ENCODE measurements at regions not wholly inside any gene's neighbourhood (a gene's known extent, or its start where the extent isn't known, plus 50 kb on each side); places are given as distances from the start of the nearest gene placed in this dataset.

DNA sequence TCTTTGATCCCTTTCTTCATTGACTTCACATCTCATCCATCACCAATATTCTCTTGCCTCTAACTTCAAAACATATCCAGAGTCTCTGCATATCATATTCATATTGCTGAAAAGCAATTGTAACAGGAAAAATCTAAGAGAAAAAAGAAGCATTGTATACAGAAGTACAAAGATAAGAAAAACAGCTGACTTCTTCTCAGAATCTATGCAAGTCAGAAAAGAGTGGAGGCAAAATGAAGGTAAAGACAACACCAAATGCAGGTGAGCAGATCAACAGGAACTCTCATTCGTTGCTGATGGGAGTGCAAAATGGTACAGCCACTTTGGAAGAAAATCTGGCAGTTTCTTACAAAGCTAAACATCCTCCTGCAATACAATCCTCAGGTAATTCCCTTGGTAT lies 155.6 kb downstream of the PHF2 start:
- Histone ChIP-seq H3K27me3 (ENCODE audit: control insufficient read depth, insufficient read depth, low read length) (no peaks in the 10 kb centered on the region), H3K27ac (no peak overlapping the region), H3K4me2 (ENCODE audit: low read length) (no peak overlapping the region), H2AFZ (no peak overlapping the region), H3K4me1 (no peaks in the 10 kb centered on the region), H3K79me2 (no peaks in the 10 kb centered on the region), H3K4me3 (ENCODE audit: low read depth, low read length) (no peak overlapping the region), H3K36me3 (ENCODE audit: control insufficient read depth, insufficient read depth, low read length) (no peaks in the 10 kb centered on the region), H3K9me3 (ENCODE audit: control insufficient read depth, low read length) (no peaks in the 10 kb centered on the region), H3K9ac (no peak overlapping the region)
- TF ChIP-seq, protein P1, sequence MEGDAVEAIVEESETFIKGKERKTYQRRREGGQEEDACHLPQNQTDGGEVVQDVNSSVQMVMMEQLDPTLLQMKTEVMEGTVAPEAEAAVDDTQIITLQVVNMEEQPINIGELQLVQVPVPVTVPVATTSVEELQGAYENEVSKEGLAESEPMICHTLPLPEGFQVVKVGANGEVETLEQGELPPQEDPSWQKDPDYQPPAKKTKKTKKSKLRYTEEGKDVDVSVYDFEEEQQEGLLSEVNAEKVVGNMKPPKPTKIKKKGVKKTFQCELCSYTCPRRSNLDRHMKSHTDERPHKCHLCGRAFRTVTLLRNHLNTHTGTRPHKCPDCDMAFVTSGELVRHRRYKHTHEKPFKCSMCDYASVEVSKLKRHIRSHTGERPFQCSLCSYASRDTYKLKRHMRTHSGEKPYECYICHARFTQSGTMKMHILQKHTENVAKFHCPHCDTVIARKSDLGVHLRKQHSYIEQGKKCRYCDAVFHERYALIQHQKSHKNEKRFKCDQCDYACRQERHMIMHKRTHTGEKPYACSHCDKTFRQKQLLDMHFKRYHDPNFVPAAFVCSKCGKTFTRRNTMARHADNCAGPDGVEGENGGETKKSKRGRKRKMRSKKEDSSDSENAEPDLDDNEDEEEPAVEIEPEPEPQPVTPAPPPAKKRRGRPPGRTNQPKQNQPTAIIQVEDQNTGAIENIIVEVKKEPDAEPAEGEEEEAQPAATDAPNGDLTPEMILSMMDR (IDR thresholded peaks at IDR 0.05), result no peak

DNA sequence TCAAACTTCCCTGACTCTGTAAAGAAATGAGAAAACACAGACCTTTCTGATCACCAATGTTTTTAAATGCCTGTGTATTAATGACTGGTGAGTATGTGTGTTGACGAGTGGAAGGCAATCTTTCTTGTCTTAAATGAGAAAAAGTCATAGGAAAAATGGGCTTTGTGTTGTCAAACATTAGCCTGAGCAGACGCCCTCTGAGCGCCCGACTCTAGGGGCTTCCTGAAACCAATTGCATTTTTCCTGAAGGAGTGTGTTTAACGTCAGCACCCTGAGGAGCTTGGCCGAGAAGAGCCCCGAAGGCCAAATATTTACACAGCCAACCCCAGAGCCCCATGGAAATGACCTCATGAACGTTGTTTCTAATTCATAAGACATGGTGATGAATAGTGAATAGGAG lies 154.3 kb downstream of the PHF2 start:
- Histone ChIP-seq H3K4me3 (ENCODE audit: low read depth, low read length) (no peak overlapping the region), H3K27me3 (ENCODE audit: control insufficient read depth, insufficient read depth, low read length) (no peaks in the 10 kb centered on the region), H3K4me1 (no peaks in the 10 kb centered on the region), H3K4me2 (ENCODE audit: low read length) (no peak overlapping the region), H3K9me3 (ENCODE audit: control insufficient read depth, low read length) (no peaks in the 10 kb centered on the region), H3K36me3 (ENCODE audit: control insufficient read depth, insufficient read depth, low read length) (no peaks in the 10 kb centered on the region), H2AFZ (no peak overlapping the region), H3K9ac (no peak overlapping the region), H3K79me2 (no peaks in the 10 kb centered on the region), H3K27ac (no peak overlapping the region)
- TF ChIP-seq, protein P1 (IDR thresholded peaks at IDR 0.05), result no peak

DNA sequence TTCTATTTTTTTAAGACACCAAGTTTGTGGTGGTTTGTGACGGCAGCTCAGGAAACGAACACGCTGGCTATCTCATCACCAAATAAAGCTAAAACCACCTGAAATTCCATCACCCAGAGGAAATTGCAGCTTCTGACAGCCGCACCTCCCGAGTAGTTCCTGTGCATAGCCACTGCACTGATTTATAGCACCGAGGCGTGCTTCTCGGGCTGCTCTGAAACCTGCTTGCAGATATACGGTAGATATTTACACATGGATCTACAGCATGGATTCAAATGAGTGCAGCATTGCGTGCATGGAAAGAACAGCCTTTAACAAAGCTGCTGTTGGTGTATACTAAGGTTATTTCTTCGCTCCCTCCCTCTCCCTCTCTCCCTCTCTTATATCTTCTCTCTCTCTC lies 153.8 kb downstream of the PHF2 start:
- no peaks in the 10 kb centered on the region for H3K4me1 ChIP-seq
- H3K79me2 ChIP-seq, result no peaks in the 10 kb centered on the region
- H3K4me3 ChIP-seq (ENCODE audit: low read depth, low read length), result no peak overlapping the region
- no peaks in the 10 kb centered on the region for H3K27me3 ChIP-seq (ENCODE audit: control insufficient read depth, insufficient read depth, low read length)
- H2AFZ ChIP-seq, result no peak overlapping the region
- no peaks in the 10 kb centered on the region for H3K9me3 ChIP-seq (ENCODE audit: control insufficient read depth, low read length)
- H3K27ac ChIP-seq, result no peak overlapping the region
- H3K36me3 ChIP-seq (ENCODE audit: control insufficient read depth, insufficient read depth, low read length), result no peaks in the 10 kb centered on the region
- H3K9ac ChIP-seq, result no peak overlapping the region
- H3K4me2 ChIP-seq (ENCODE audit: low read length), result no peak overlapping the region
- TF ChIP-seq, protein P1 (IDR thresholded peaks at IDR 0.05), result no peak

Measured in parathyroid adenoma (tissue), 2 donors.